ENCODE measurements at regions not wholly inside any gene's neighbourhood (a gene's known extent, or its start where the extent isn't known, plus 50 kb on each side); places are given as distances from the start of the nearest gene placed in this dataset.

GRCh38 chr12:33763331-33763730 lies 259.0 kb upstream of the ALG10 start:
- no peak for TF ChIP-seq RAD21 (conservative IDR thresholded peaks at IDR 0.05)
- TF ChIP-seq MXI1 (conservative IDR thresholded peaks at IDR 0.05; ENCODE audit: poor library complexity, severe bottlenecking): no peak
- no peak for TF ChIP-seq POLR2AphosphoS5 (IDR thresholded peaks at IDR 0.05)
- TF ChIP-seq EP300 (conservative IDR thresholded peaks at IDR 0.05; ENCODE audit: poor library complexity, severe bottlenecking): no peak
- no peak for TF ChIP-seq EZH2 (IDR thresholded peaks at IDR 0.05; ENCODE audit: borderline replicate concordance, insufficient read depth, low read length, poor library complexity, severe bottlenecking)
- TF ChIP-seq SMC3 (conservative IDR thresholded peaks at IDR 0.05; ENCODE audit: poor library complexity): no peak
- no peak for TF ChIP-seq CTCF (IDR thresholded peaks at IDR 0.05; ENCODE audit: poor library complexity, severe bottlenecking)
- TF ChIP-seq TAF1 (IDR thresholded peaks at IDR 0.05; ENCODE audit: low read depth): no peak
- no peak for TF ChIP-seq REST (IDR thresholded peaks at IDR 0.05; ENCODE audit: borderline replicate concordance)
- no peaks in the 10 kb centered on the region for H3K9me3 ChIP-seq (ENCODE audit: low read length)
- no peaks in the 10 kb centered on the region for H3F3A ChIP-seq (ENCODE audit: insufficient read depth, low read length, poor library complexity, severe bottlenecking)
- H3K4me3 ChIP-seq (ENCODE audit: low read length): no peak overlapping the region
- H3K79me2 ChIP-seq (replicated peaks; ENCODE audit: insufficient read depth, low read length): no peaks in the 10 kb centered on the region
- H3K36me3 ChIP-seq (ENCODE audit: insufficient read depth, low read length): no peaks in the 10 kb centered on the region
- no peak overlapping the region for H2AFZ ChIP-seq (ENCODE audit: low read depth, low read length)
- no peaks in the 10 kb centered on the region for H3K9me2 ChIP-seq (ENCODE audit: insufficient read depth, low read length)
- no peak overlapping the region for H3K27ac ChIP-seq (ENCODE audit: low read length)
- no peak overlapping the region for H3K9ac ChIP-seq (ENCODE audit: low read length)
- no peaks in the 10 kb centered on the region for H3K27me3 ChIP-seq (ENCODE audit: insufficient read depth, low read depth, low read length)
- no peak overlapping the region for H3K4me2 ChIP-seq (ENCODE audit: low read length)
- no peaks in the 10 kb centered on the region for H4K20me1 ChIP-seq (ENCODE audit: insufficient read depth)

- no peak overlapping the region for H3K27ac ChIP-seq (ENCODE audit: low read length)
- H3K4me2 ChIP-seq (ENCODE audit: low read length): no peak overlapping the region
- H3F3A ChIP-seq (ENCODE audit: insufficient read depth, low read length, poor library complexity, severe bottlenecking): no peaks in the 10 kb centered on the region
- no peaks in the 10 kb centered on the region for H3K27me3 ChIP-seq (ENCODE audit: insufficient read depth, low read depth, low read length)
- no peaks in the 10 kb centered on the region for H3K9me3 ChIP-seq (ENCODE audit: low read length)
- no peaks in the 10 kb centered on the region for H3K79me2 ChIP-seq (replicated peaks; ENCODE audit: insufficient read depth, low read length)
- no peak overlapping the region for H2AFZ ChIP-seq (ENCODE audit: low read depth, low read length)
- no peak overlapping the region for H3K4me3 ChIP-seq (ENCODE audit: low read length)
- no peak for TF ChIP-seq MXI1 (conservative IDR thresholded peaks at IDR 0.05; ENCODE audit: poor library complexity, severe bottlenecking)
- TF ChIP-seq EZH2 (IDR thresholded peaks at IDR 0.05; ENCODE audit: borderline replicate concordance, insufficient read depth, low read length, poor library complexity, severe bottlenecking): no peak
- TF ChIP-seq POLR2AphosphoS5 (IDR thresholded peaks at IDR 0.05): no peak
- TF ChIP-seq TAF1 (IDR thresholded peaks at IDR 0.05; ENCODE audit: low read depth): no peak
- TF ChIP-seq REST (IDR thresholded peaks at IDR 0.05; ENCODE audit: borderline replicate concordance): no peak
- TF ChIP-seq EP300 (conservative IDR thresholded peaks at IDR 0.05; ENCODE audit: poor library complexity, severe bottlenecking): no peak
- no peak for TF ChIP-seq SMC3 (conservative IDR thresholded peaks at IDR 0.05; ENCODE audit: poor library complexity)
- TF ChIP-seq RAD21 (conservative IDR thresholded peaks at IDR 0.05): no peak
- no peak for TF ChIP-seq CTCF (IDR thresholded peaks at IDR 0.05; ENCODE audit: poor library complexity, severe bottlenecking)
- no peak overlapping the region for H3K9ac ChIP-seq (ENCODE audit: low read length)
- no peaks in the 10 kb centered on the region for H3K36me3 ChIP-seq (ENCODE audit: insufficient read depth, low read length)
- no peaks in the 10 kb centered on the region for H3K9me2 ChIP-seq (ENCODE audit: insufficient read depth, low read length)
- H4K20me1 ChIP-seq (ENCODE audit: insufficient read depth): no peaks in the 10 kb centered on the region
Observed at GRCh38 chr12:33770652-33771051, 251.6 kb upstream of the ALG10 start.

Measured in neural cell (in vitro differentiated cells).